ENCODE measurements at regions not wholly inside any gene's neighbourhood (a gene's known extent, or its start where the extent isn't known, plus 50 kb on each side); places are given as distances from the start of the nearest gene placed in this dataset.

- TF ChIP-seq ZNF24 (tag by site-specific recombination; IDR thresholded peaks at IDR 0.05) (no peak), ZBTB26 (tag by site-specific recombination; optimal IDR thresholded peaks at IDR 0.05) (no peak), ZBTB7A (tag by site-specific recombination; IDR thresholded peaks at IDR 0.05; ENCODE audit: low read depth) (no peak), ZNF274 (IDR thresholded peaks at IDR 0.05; ENCODE audit: low read length) (no peak), ZNF274 (tag by site-specific recombination; IDR thresholded peaks at IDR 0.05; ENCODE audit: borderline replicate concordance) (no peak), ZBTB8A (tag by site-specific recombination; IDR thresholded peaks at IDR 0.05) (no peak), ZNF133 (tag by site-specific recombination; IDR thresholded peaks at IDR 0.05) (no peak), ZFP41 (tag by site-specific recombination; IDR thresholded peaks at IDR 0.05; ENCODE audit: borderline replicate concordance) (no peak)
- TF ChIP-seq, protein P1, sequence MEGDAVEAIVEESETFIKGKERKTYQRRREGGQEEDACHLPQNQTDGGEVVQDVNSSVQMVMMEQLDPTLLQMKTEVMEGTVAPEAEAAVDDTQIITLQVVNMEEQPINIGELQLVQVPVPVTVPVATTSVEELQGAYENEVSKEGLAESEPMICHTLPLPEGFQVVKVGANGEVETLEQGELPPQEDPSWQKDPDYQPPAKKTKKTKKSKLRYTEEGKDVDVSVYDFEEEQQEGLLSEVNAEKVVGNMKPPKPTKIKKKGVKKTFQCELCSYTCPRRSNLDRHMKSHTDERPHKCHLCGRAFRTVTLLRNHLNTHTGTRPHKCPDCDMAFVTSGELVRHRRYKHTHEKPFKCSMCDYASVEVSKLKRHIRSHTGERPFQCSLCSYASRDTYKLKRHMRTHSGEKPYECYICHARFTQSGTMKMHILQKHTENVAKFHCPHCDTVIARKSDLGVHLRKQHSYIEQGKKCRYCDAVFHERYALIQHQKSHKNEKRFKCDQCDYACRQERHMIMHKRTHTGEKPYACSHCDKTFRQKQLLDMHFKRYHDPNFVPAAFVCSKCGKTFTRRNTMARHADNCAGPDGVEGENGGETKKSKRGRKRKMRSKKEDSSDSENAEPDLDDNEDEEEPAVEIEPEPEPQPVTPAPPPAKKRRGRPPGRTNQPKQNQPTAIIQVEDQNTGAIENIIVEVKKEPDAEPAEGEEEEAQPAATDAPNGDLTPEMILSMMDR (tag by site-specific recombination; IDR thresholded peaks at IDR 0.05), result no peak
- TF ChIP-seq, protein P2, sequence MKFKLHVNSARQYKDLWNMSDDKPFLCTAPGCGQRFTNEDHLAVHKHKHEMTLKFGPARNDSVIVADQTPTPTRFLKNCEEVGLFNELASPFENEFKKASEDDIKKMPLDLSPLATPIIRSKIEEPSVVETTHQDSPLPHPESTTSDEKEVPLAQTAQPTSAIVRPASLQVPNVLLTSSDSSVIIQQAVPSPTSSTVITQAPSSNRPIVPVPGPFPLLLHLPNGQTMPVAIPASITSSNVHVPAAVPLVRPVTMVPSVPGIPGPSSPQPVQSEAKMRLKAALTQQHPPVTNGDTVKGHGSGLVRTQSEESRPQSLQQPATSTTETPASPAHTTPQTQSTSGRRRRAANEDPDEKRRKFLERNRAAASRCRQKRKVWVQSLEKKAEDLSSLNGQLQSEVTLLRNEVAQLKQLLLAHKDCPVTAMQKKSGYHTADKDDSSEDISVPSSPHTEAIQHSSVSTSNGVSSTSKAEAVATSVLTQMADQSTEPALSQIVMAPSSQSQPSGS (tag by site-specific recombination; IDR thresholded peaks at IDR 0.05; ENCODE audit: low read depth), result no peak
These were observed 210.0 kb downstream of the HS3ST1 start for GRCh38 chr4:11218692-11219091.
